SK-N-SH (cell line): ENCODE measurements at regions not wholly inside any gene's neighbourhood (a gene's known extent, or its start where the extent isn't known, plus 50 kb on each side); places are given as distances from the start of the nearest gene placed in this dataset.

Source experiments
- CTCF ChIA-PET: fragments of 300-600, 350-600 bp; formaldehyde crosslinking; extraction: SDS; loops from one replicate; lab custom pipeline; 2021; lab: Yijun Ruan, JAX
- POLR2A ChIA-PET: fragments of 350-600 bp; sonication (Branson Sonifier 250); formaldehyde crosslinking; extraction: SDS; loops from one replicate; lab custom pipeline; 2020; ENCODE audit warnings: antibody characterized with exemption, inconsistent platforms; lab: Yijun Ruan, JAX
- DNase-seq: peaks from one replicate; pipeline ENCODE4 v3.0.0; 2012
- H2AFZ ChIP-seq: fragments of 200-600 bp; sonication (generic); 2 replicates; pipeline ENCODE4 v1.8.1; 2016; ENCODE audit warnings: antibody characterized with exemption, mild to moderate bottlenecking, low read depth
- H3F3A ChIP-seq: fragments of 200-600 bp; sonication (generic); replicated peaks from 2 replicates; pipeline ENCODE3; 2016; ENCODE audit warnings: antibody characterized with exemption, mild to moderate bottlenecking; ENCODE audit not compliant: insufficient read depth
- H3K27ac ChIP-seq, 2 experiments: fragments of 200-500 bp in 1 of 2; fragments of 200-600 bp in 1 of 2; sonication (Bioruptor generic) in 1 of 2; sonication (generic), shearing (Covaris generic) in 1 of 2; 2 replicates each; pipeline versions ENCODE4 v1.5.1 to v1.6.1; 2014 to 2016; ENCODE audit warnings: low read depth in 2 of 2, inconsistent platforms in 1 of 2, low read length in 1 of 2, mild to moderate bottlenecking in 1 of 2, mixed read lengths in 1 of 2
- H3K27me3 ChIP-seq: fragments of 200-600 bp; sonication (generic), shearing (Covaris generic); 2 replicates; pipeline ENCODE4 v1.6.1; 2016; ENCODE audit warnings: mixed run types; ENCODE audit not compliant: insufficient read depth
- H3K36me3 ChIP-seq, 2 experiments: fragments of 200-500 bp in 1 of 2; fragments of 200-600 bp in 1 of 2; sonication (Bioruptor generic) in 1 of 2; sonication (generic) in 1 of 2; replicated peaks in 1 of 2; 2 replicates each; pipeline versions ENCODE3 to v1.5.1; 2014 to 2016; ENCODE audit warnings: low read length in 1 of 2, mild to moderate bottlenecking in 1 of 2; ENCODE audit not compliant: insufficient read depth in 2 of 2, control insufficient read depth in 1 of 2
- H3K4me1 ChIP-seq, 2 experiments: fragments of 200-500 bp in 1 of 2; fragments of 200-600 bp in 1 of 2; sonication (Bioruptor generic) in 1 of 2; sonication (generic), shearing (Covaris generic) in 1 of 2; 2 replicates each; pipeline versions ENCODE4 v1.5.1 to v1.6.1; 2014 to 2016; ENCODE audit warnings: low read depth in 1 of 2, low read length in 1 of 2, mixed run types in 1 of 2; ENCODE audit not compliant: insufficient read depth in 2 of 2, control insufficient read depth in 1 of 2
- H3K4me2 ChIP-seq: fragments of 200-600 bp; sonication (generic), shearing (Covaris generic); 2 replicates; pipeline ENCODE4 v1.6.1; 2017; ENCODE audit warnings: mixed run types
- H3K4me3 ChIP-seq, 2 experiments: fragments of 200-500 bp in 1 of 2; fragments of 200-600 bp in 1 of 2; sonication (Bioruptor generic) in 1 of 2; sonication (generic), shearing (Covaris generic) in 1 of 2; 2 replicates each; pipeline versions ENCODE4 v1.5.1 to v1.8.1; 2014 to 2016; ENCODE audit warnings: low read depth in 2 of 2, inconsistent platforms in 1 of 2, low read length in 1 of 2, mild to moderate bottlenecking in 1 of 2, mixed read lengths in 1 of 2, moderate library complexity in 1 of 2
- H3K79me2 ChIP-seq: fragments of 200-600 bp; sonication (generic); 2 replicates; pipeline ENCODE4 v1.8.1; 2017; ENCODE audit warnings: mild to moderate bottlenecking; ENCODE audit not compliant: insufficient read depth
- H3K9ac ChIP-seq: fragments of 200-600 bp; sonication (generic); 2 replicates; pipeline ENCODE4 v1.6.1; 2017; ENCODE audit warnings: mixed run types
- H3K9me2 ChIP-seq: fragments of 200-600 bp; sonication (generic); 2 replicates; pipeline ENCODE4 v1.6.1; 2017; ENCODE audit warnings: mixed run types
- H3K9me3 ChIP-seq: fragments of 200-600 bp; sonication (generic); 2 replicates; pipeline ENCODE4 v1.6.1; 2017; ENCODE audit warnings: mixed run types, mild to moderate bottlenecking, moderate library complexity
- H4K20me1 ChIP-seq: fragments of 200-600 bp; sonication (generic); 2 replicates; pipeline ENCODE4 v1.6.1; 2017; ENCODE audit warnings: mild to moderate bottlenecking, mixed run types; ENCODE audit not compliant: insufficient read depth
- CHD2 ChIP-seq: fragments of 150-350 bp; IDR thresholded peaks from 2 replicates; pipeline ENCODE4 v1.6.1; 2018; ENCODE audit warnings: low read length; ENCODE audit not compliant: partially characterized antibody
- ELF1 ChIP-seq: IDR thresholded peaks from 2 replicates; pipeline ENCODE4 v1.4.0; 2012
- EP300 ChIP-seq, 2 experiments: IDR thresholded peaks; 2 replicates each; pipeline versions ENCODE4 v1.4.0 to v1.6.1; 2012; ENCODE audit warnings: borderline replicate concordance in 1 of 2, low read depth in 1 of 2, low read length in 1 of 2
- FOSL2 ChIP-seq: IDR thresholded peaks from 2 replicates; pipeline ENCODE4 v1.4.0; 2012; ENCODE audit warnings: low read depth, mild to moderate bottlenecking, moderate library complexity, borderline replicate concordance
- FOXJ3 ChIP-seq: sonication (generic); formaldehyde crosslinking; IDR thresholded peaks from 2 replicates; pipeline ENCODE4 v1.5.1; 2020; ENCODE audit warnings: mild to moderate bottlenecking, missing genetic modification reagents
- FOXM1 ChIP-seq: IDR thresholded peaks from 2 replicates; pipeline ENCODE4 v1.4.0; 2012; ENCODE audit warnings: low read depth, mild to moderate bottlenecking
- GABPA ChIP-seq: IDR thresholded peaks from 2 replicates; pipeline ENCODE4 v1.4.0; 2012; ENCODE audit warnings: low read depth, mild to moderate bottlenecking
- GATA2 ChIP-seq: sonication (generic); formaldehyde crosslinking; IDR thresholded peaks from 2 replicates; pipeline ENCODE4 v1.5.0; 2020; ENCODE audit warnings: mild to moderate bottlenecking, missing genetic modification reagents
- JUND ChIP-seq: IDR thresholded peaks from 2 replicates; pipeline ENCODE4 v1.4.0; 2012
- MAX ChIP-seq: IDR thresholded peaks from 2 replicates; pipeline ENCODE4 v1.4.0; 2012; ENCODE audit warnings: low read depth
- NFIC ChIP-seq: IDR thresholded peaks from 2 replicates; pipeline ENCODE4 v1.4.0; 2012; ENCODE audit warnings: borderline replicate concordance
- NRF1 ChIP-seq: IDR thresholded peaks from 2 replicates; pipeline ENCODE4 v1.6.1; 2012; ENCODE audit warnings: low read depth, mild to moderate bottlenecking, low read length
- POLR2AphosphoS5 ChIP-seq: IDR thresholded peaks from 2 replicates; pipeline ENCODE4 v1.6.1; 2012; ENCODE audit warnings: low read depth, low read length
- RAD21 ChIP-seq: IDR thresholded peaks from 2 replicates; pipeline ENCODE4 v1.6.1; 2012; ENCODE audit warnings: mild to moderate bottlenecking, low read length
- RCOR1 ChIP-seq: fragments of 150-350 bp; IDR thresholded peaks from 2 replicates; pipeline ENCODE4 v1.6.1; 2017; ENCODE audit warnings: antibody characterized with exemption, low read length
- RFX5 ChIP-seq: IDR thresholded peaks from 2 replicates; pipeline ENCODE4 v1.6.1; 2012; ENCODE audit warnings: mild to moderate bottlenecking, improper control_type of control experiment, low read length
- SMC3 ChIP-seq: IDR thresholded peaks from 2 replicates; pipeline ENCODE4 v1.6.1; 2012; ENCODE audit warnings: low read depth, low read length, improper control_type of control experiment
- TCF12 ChIP-seq: IDR thresholded peaks from 2 replicates; pipeline ENCODE4 v1.4.0; 2012
- ZBTB33 ChIP-seq: IDR thresholded peaks from 2 replicates; pipeline ENCODE4 v1.4.0; 2012; ENCODE audit warnings: low read depth, borderline replicate concordance
- WGBS: methylation state at CpG from one replicate; pipeline ENCODE4 v1.1.6; 2017; ENCODE audit warnings: low lambda C conversion rate; 5-methylcytosine and 5-hydroxymethylcytosine counted together
- TF ChIP-seq, protein P1 (sequence below): fragments of 200-600 bp; sonication (generic); IDR thresholded peaks from 2 replicates; pipeline ENCODE4 v1.6.1; 2017; ENCODE audit warnings: antibody characterized with exemption, mild to moderate bottlenecking, moderate library complexity
- TF ChIP-seq, protein P2 (sequence below): IDR thresholded peaks from 2 replicates; pipeline ENCODE4 v1.4.0; 2012; ENCODE audit warnings: low read depth, borderline replicate concordance

DNA sequence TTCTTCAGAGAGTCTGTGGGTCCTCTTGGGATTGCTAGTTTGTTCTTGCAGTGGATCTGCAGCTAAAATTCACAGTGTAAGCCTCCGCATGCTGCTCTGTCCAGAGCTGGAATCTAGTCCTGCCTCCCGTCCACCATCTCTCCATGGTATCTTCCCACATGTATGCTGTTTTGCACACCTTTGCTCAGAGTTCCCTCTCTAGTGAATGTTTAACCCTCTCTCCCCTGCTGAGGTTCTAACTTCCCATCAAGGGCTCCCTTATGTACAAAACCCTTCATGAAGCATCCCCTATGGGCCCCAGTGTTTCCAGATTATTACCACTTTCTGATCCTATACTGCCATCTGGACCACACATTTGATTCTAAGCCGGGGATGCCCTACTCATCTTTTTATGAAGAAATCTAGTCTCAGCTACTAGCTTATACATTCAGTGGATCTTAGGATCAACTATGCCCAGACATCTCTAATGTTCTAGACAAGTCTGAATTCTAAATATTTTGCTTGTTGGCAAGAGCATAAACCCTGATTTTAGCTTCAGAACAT is 157.3 kb downstream of the CPEB2 start:
- no peaks in the 10 kb centered on the region for H3K27me3 ChIP-seq
- 88% methylated on average over 3 of the region's 3 CpGs for WGBS
- no peak for DNase-seq
- no peak overlapping the region for H3K4me3 ChIP-seq
- H3K79me2 ChIP-seq, result no peaks in the 10 kb centered on the region
- H3K4me2 ChIP-seq, result no peak overlapping the region
- peaks cover 0 to 6% of the 10 kb centered on the region in 2 experiments; a peak in 1 of 4 replicates for H3K4me1 ChIP-seq
- no peak overlapping the region for H2AFZ ChIP-seq
- H3K27ac ChIP-seq, result no peak overlapping the region
- no peaks in the 10 kb centered on the region for H3K36me3 ChIP-seq
- no peak for TF ChIP-seq GATA2 (CRISPR knock-in tag)
- no peak for TF ChIP-seq SMC3
- TF ChIP-seq MAX, result no peak
- TF ChIP-seq ELF1, result no peak
- TF ChIP-seq RAD21, result peak; percentile 42
- H3K9me3 ChIP-seq, result no peaks in the 10 kb centered on the region
- no peaks in the 10 kb centered on the region for H4K20me1 ChIP-seq
- no peaks in the 10 kb centered on the region for H3F3A ChIP-seq
- CTCF ChIA-PET, result interaction anchor here (1.0 to 2.4 kb wide), 5 partner anchors 10 to 1505 kb away, joined by 3 to 6 read pairs (median 5); no protein-coding TSS in a partner anchor
- no peaks in the 10 kb centered on the region for H3K9me2 ChIP-seq
- POLR2A ChIA-PET, result no interaction called here
- no peak overlapping the region for H3K9ac ChIP-seq

- POLR2A ChIA-PET, result no interaction called here
- no peaks in the 10 kb centered on the region for H3K9me3 ChIP-seq
- H2AFZ ChIP-seq, result no peak overlapping the region
- H3K27me3 ChIP-seq, result no peaks in the 10 kb centered on the region
- no peaks in the 10 kb centered on the region for H3K36me3 ChIP-seq
- H3K79me2 ChIP-seq, result no peaks in the 10 kb centered on the region
- no peaks in the 10 kb centered on the region for H3K9me2 ChIP-seq
- H4K20me1 ChIP-seq, result no peaks in the 10 kb centered on the region
- no peak overlapping the region for H3K4me3 ChIP-seq
- H3F3A ChIP-seq, result no peaks in the 10 kb centered on the region
- peaks cover 0 to 6% of the 10 kb centered on the region in 2 experiments; a peak in 1 of 4 replicates for H3K4me1 ChIP-seq
- WGBS, result 79% methylated on average over 1 of the region's 1 CpG
- no peak for DNase-seq
- H3K9ac ChIP-seq, result no peak overlapping the region
- no peak for TF ChIP-seq RFX5
- TF ChIP-seq FOSL2, result no peak
- TF ChIP-seq, protein P1, sequence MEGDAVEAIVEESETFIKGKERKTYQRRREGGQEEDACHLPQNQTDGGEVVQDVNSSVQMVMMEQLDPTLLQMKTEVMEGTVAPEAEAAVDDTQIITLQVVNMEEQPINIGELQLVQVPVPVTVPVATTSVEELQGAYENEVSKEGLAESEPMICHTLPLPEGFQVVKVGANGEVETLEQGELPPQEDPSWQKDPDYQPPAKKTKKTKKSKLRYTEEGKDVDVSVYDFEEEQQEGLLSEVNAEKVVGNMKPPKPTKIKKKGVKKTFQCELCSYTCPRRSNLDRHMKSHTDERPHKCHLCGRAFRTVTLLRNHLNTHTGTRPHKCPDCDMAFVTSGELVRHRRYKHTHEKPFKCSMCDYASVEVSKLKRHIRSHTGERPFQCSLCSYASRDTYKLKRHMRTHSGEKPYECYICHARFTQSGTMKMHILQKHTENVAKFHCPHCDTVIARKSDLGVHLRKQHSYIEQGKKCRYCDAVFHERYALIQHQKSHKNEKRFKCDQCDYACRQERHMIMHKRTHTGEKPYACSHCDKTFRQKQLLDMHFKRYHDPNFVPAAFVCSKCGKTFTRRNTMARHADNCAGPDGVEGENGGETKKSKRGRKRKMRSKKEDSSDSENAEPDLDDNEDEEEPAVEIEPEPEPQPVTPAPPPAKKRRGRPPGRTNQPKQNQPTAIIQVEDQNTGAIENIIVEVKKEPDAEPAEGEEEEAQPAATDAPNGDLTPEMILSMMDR, result no peak
- TF ChIP-seq GATA2 (CRISPR knock-in tag), result no peak
- TF ChIP-seq NFIC, result no peak
- TF ChIP-seq MAX, result no peak
- TF ChIP-seq FOXM1, result no peak
- TF ChIP-seq RAD21, result no peak
- TF ChIP-seq TCF12, result no peak
- TF ChIP-seq, protein P2, sequence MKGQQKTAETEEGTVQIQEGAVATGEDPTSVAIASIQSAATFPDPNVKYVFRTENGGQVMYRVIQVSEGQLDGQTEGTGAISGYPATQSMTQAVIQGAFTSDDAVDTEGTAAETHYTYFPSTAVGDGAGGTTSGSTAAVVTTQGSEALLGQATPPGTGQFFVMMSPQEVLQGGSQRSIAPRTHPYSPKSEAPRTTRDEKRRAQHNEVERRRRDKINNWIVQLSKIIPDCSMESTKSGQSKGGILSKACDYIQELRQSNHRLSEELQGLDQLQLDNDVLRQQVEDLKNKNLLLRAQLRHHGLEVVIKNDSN, result no peak
- TF ChIP-seq EP300 (IDR thresholded peaks at IDR 0.05; ENCODE audit: borderline replicate concordance in 1 of 2, low read depth in 1 of 2, low read length in 1 of 2), result no peak
- TF ChIP-seq POLR2AphosphoS5, result no peak
- TF ChIP-seq ZBTB33, result no peak
- TF ChIP-seq FOXJ3 (CRISPR knock-in tag), result no peak
- TF ChIP-seq RCOR1, result no peak
- TF ChIP-seq CHD2, result no peak
- no peak for TF ChIP-seq JUND
- TF ChIP-seq GABPA, result no peak
- TF ChIP-seq NRF1, result no peak
- no peak overlapping the region for H3K4me2 ChIP-seq
- no peak overlapping the region for H3K27ac ChIP-seq
- CTCF ChIA-PET, result interaction anchor here (1.1 to 2.4 kb wide), 2 partner anchors 12 to 1504 kb away, joined by 6 read pairs; no protein-coding TSS in a partner anchor
Measured at GRCh38 chr4:15161439-15161838, 159.2 kb downstream of the CPEB2 start.
